OCI-LY7 (cell line): ENCODE measurements at regions not wholly inside any gene's neighbourhood (a gene's known extent, or its start where the extent isn't known, plus 50 kb on each side); places are given as distances from the start of the nearest gene placed in this dataset.

Experiments used
- BruUV-seq: library from RNA; stranded (reverse); fragments of 400-500 nt; replicated peaks from 2 replicates; lab custom pipeline; 2021; lab: Mats Ljungman, UMichigan
- CTCF ChIA-PET: fragments of 300-600 bp; sonication (Branson Sonifier 250); formaldehyde crosslinking; loops from one replicate; lab custom pipeline; 2022; ENCODE audit warnings: antibody characterized with exemption; ENCODE audit not compliant: unreplicated experiment; lab: Charles Lee
- POLR2A ChIA-PET: fragments of 300-600 bp; sonication (Branson Sonifier 250); formaldehyde crosslinking; loops from one replicate; lab custom pipeline; 2022; ENCODE audit warnings: antibody characterized with exemption; lab: Charles Lee
- DNase-seq: peaks from one replicate; pipeline ENCODE4 v3.0.0-alpha.2; 2015; ENCODE audit warnings: low spot score
- H2AFZ ChIP-seq: fragments of 200-600 bp; sonication (generic), shearing (Covaris generic); 2 replicates; pipeline ENCODE4 v1.6.1; 2014; ENCODE audit warnings: mild to moderate bottlenecking, antibody characterized with exemption, low read length, moderate library complexity
- H3K27ac ChIP-seq: fragments of 200-600 bp; sonication (generic); 2 replicates; pipeline ENCODE4 v1.5.1; 2014; ENCODE audit warnings: mixed run types, low read depth, mild to moderate bottlenecking, moderate library complexity, low read length, inconsistent platforms; ENCODE audit not compliant: poor library complexity, severe bottlenecking
- H3K36me3 ChIP-seq: fragments of 200-600 bp; sonication (generic); 2 replicates; pipeline ENCODE4 v1.6.1; 2014; ENCODE audit warnings: mild to moderate bottlenecking, antibody characterized with exemption, low read length, moderate library complexity, mixed read lengths; ENCODE audit not compliant: insufficient read depth
- H3K4me1 ChIP-seq: fragments of 200-600 bp; sonication (generic); 2 replicates; pipeline ENCODE4 v1.5.1; 2014; ENCODE audit warnings: mild to moderate bottlenecking, low read length; ENCODE audit not compliant: insufficient read depth, poor library complexity, severe bottlenecking
- H3K4me2 ChIP-seq: fragments of 200-600 bp; sonication (generic); 2 replicates; pipeline ENCODE4 v1.6.1; 2014; ENCODE audit warnings: mild to moderate bottlenecking, low read length
- H3K4me3 ChIP-seq: fragments of 200-600 bp; sonication (generic); 2 replicates; pipeline ENCODE4 v1.5.1; 2014; ENCODE audit warnings: mild to moderate bottlenecking, low read depth, low read length; ENCODE audit not compliant: poor library complexity, severe bottlenecking
- H3K79me2 ChIP-seq: fragments of 200-600 bp; sonication (generic); 2 replicates; pipeline ENCODE4 v1.6.1; 2016; ENCODE audit warnings: low read depth, mild to moderate bottlenecking, low read length, moderate library complexity, mixed read lengths; ENCODE audit not compliant: insufficient read depth
- H3K9me2 ChIP-seq: fragments of 200-600 bp; sonication (generic); 2 replicates; pipeline ENCODE4 v1.6.1; 2016; ENCODE audit warnings: mild to moderate bottlenecking, low read length, mixed read lengths; ENCODE audit not compliant: insufficient read depth
- H3K9me3 ChIP-seq: fragments of 200-600 bp; sonication (generic); 2 replicates; pipeline ENCODE4 v1.6.1; 2014; ENCODE audit warnings: mild to moderate bottlenecking, mixed run types, low read length, mixed read lengths
- H4K20me1 ChIP-seq: fragments of 200-600 bp; sonication (generic); 2 replicates; pipeline ENCODE4 v1.6.1; 2014; ENCODE audit warnings: mild to moderate bottlenecking, antibody characterized with exemption, low read length, moderate library complexity, mixed read lengths; ENCODE audit not compliant: insufficient read depth
- CTCF ChIP-seq: fragments of 200-600 bp; sonication (generic); conservative IDR thresholded peaks from 2 replicates; pipeline ENCODE4 v1.5.1; 2014; ENCODE audit warnings: mild to moderate bottlenecking, antibody characterized with exemption, low read length, moderate library complexity, mixed read lengths
- EZH2phosphoT487 ChIP-seq: fragments of 200-600 bp; sonication (generic); IDR thresholded peaks from 2 replicates; pipeline ENCODE4 v1.6.1; 2018; ENCODE audit warnings: low read depth, borderline replicate concordance, mild to moderate bottlenecking, mixed run types, antibody characterized with exemption, low read length, moderate library complexity, mixed read lengths
- intact Hi-C: fragments of 100-400 bp; cut with micrococcal nuclease; formaldehyde crosslinking; loops from one replicate; pipeline ENCODE4 v1.10.0; 2022; ENCODE audit not compliant: unreplicated experiment

GRCh38 chr2:161522796-161523195 is 101.4 kb upstream of the SLC4A10 start:
- ChIA-PET POLR2A (interaction anchor here (0.6 to 1.3 kb wide), 2 partner anchors 28 to 956 kb away, joined by 3 read pairs; no protein-coding TSS in a partner anchor), CTCF (no interaction called here)
- BruUV-seq, result no TSS peak
- Histone ChIP-seq H3K4me2 (no peak overlapping the region), H4K20me1 (no peaks in the 10 kb centered on the region), H3K36me3 (no peaks in the 10 kb centered on the region), H3K27ac (no peak overlapping the region), H3K79me2 (no peaks in the 10 kb centered on the region), H3K4me1 (no peaks in the 10 kb centered on the region), H3K4me3 (no peak overlapping the region), H3K9me3 (no peaks in the 10 kb centered on the region), H2AFZ (no peak overlapping the region), H3K9me2 (no peaks in the 10 kb centered on the region)
- no peak for TF ChIP-seq CTCF
- TF ChIP-seq EZH2phosphoT487, result no peak
- no peak for DNase-seq
- intact Hi-C loops, result no loop called here

- DNase-seq, result no peak
- ChIA-PET POLR2A (interaction anchor here (0.5 kb wide), 1 partner anchor 14 kb away, joined by 3 read pairs; no protein-coding TSS in a partner anchor), CTCF (no interaction called here)
- intact Hi-C loops, result no loop called here
- Histone ChIP-seq H2AFZ (no peak overlapping the region), H3K4me2 (no peak overlapping the region), H3K27ac (no peak overlapping the region), H3K4me1 (no peaks in the 10 kb centered on the region), H3K9me2 (no peaks in the 10 kb centered on the region), H3K79me2 (no peaks in the 10 kb centered on the region), H3K4me3 (no peak overlapping the region), H4K20me1 (no peaks in the 10 kb centered on the region), H3K36me3 (no peaks in the 10 kb centered on the region), H3K9me3 (no peaks in the 10 kb centered on the region)
- BruUV-seq, result no TSS peak
- no peak for TF ChIP-seq CTCF
- TF ChIP-seq EZH2phosphoT487, result no peak
These were observed 91.0 kb upstream of the SLC4A10 start for GRCh38 chr2:161533218-161533617.

DNA sequence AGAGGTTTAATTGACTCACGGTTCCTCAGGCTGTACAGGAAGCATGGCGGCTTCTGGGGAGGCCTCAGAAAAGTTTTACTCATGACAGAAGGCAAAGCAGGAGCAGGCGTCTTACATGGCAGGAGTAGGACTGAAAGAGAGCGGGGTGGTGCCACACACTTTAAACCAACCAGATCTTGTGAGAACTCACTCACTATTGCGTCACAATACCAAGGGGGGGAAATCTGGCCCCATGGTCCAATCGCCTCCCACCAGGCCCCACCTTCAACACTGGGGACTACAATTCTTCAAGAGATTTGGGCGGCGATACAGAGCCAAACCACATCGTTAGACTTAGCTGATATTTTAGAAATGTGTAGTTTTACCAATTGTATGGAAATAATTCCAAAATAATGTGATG is 77.6 kb upstream of the SLC4A10 start:
- Histone ChIP-seq H2AFZ (no peak overlapping the region), H3K9me3 (no peaks in the 10 kb centered on the region), H4K20me1 (no peaks in the 10 kb centered on the region), H3K4me2 (no peak overlapping the region), H3K9me2 (no peaks in the 10 kb centered on the region), H3K36me3 (no peaks in the 10 kb centered on the region), H3K4me1 (no peaks in the 10 kb centered on the region), H3K4me3 (no peak overlapping the region), H3K27ac (no peak overlapping the region), H3K79me2 (no peaks in the 10 kb centered on the region)
- no peak for DNase-seq
- BruUV-seq, result no TSS peak
- CTCF ChIA-PET, result no interaction called here
- intact Hi-C loops, result no loop called here
- TF ChIP-seq EZH2phosphoT487 (no peak), CTCF (no peak)
- POLR2A ChIA-PET, result no interaction called here
